WTC11 (cell line): ENCODE measurements at regions not wholly inside any gene's neighbourhood (a gene's known extent, or its start where the extent isn't known, plus 50 kb on each side); places are given as distances from the start of the nearest gene placed in this dataset.

ENCODE experiments used
- ATAC-seq: fragments of 200-7000 bp; cut with Tn5 transposase; 2 replicates; pipeline ENCODE4 v1.10.0; 2021; ENCODE audit warnings: mild to moderate bottlenecking, moderate library complexity
- CTCF ChIA-PET: fragments of 300-600 bp; sonication (Branson Sonifier 250); formaldehyde crosslinking; loops from one replicate; lab custom pipeline; 2021; ENCODE audit warnings: antibody characterized with exemption; lab: Charles Lee
- POLR2A ChIA-PET: fragments of 350-600 bp; sonication (Branson Sonifier 250); formaldehyde crosslinking; loops from one replicate; lab custom pipeline; 2021; ENCODE audit warnings: antibody characterized with exemption; lab: Charles Lee
- DNase-seq: peaks from one replicate; pipeline ENCODE4 v3.0.0; 2021; ENCODE audit warnings: low spot score
- H3K27ac Mint-ChIP-seq: 2 replicates; pipeline ENCODE4 v1.8.0; 2021; ENCODE audit warnings: mixed read lengths
- H3K27me3 Mint-ChIP-seq: 2 replicates; pipeline ENCODE4 v1.8.0; 2021; ENCODE audit warnings: low read depth, mild to moderate bottlenecking, moderate library complexity, mixed read lengths
- H3K36me3 Mint-ChIP-seq: 2 replicates; pipeline ENCODE4 v1.8.0; 2021; ENCODE audit warnings: mixed read lengths
- H3K4me1 Mint-ChIP-seq: 2 replicates; pipeline ENCODE4 v1.8.0; 2022; ENCODE audit warnings: mixed read lengths
- H3K4me3 Mint-ChIP-seq: 2 replicates; pipeline ENCODE4 v1.8.0; 2021; ENCODE audit warnings: mild to moderate bottlenecking, moderate library complexity, mixed read lengths
- H3K9me3 Mint-ChIP-seq: 2 replicates; pipeline ENCODE4 v1.8.0; 2021; ENCODE audit warnings: mixed read lengths
- ATF1 ChIP-seq: sonication (generic); formaldehyde crosslinking; IDR thresholded peaks from 2 replicates; pipeline ENCODE4 v1.8.1; 2023; ENCODE audit warnings: mild to moderate bottlenecking, moderate library complexity, missing genetic modification reagents
- E2F5 ChIP-seq: sonication (generic); formaldehyde crosslinking; IDR thresholded peaks from 2 replicates; pipeline ENCODE4 v1.8.1; 2022; ENCODE audit warnings: mild to moderate bottlenecking, moderate library complexity, missing genetic modification reagents
- ETV6 ChIP-seq: sonication (generic); formaldehyde crosslinking; IDR thresholded peaks from 2 replicates; pipeline ENCODE4 v1.8.1; 2022; ENCODE audit warnings: mild to moderate bottlenecking, missing genetic modification reagents
- FOXK1 ChIP-seq: sonication (generic); formaldehyde crosslinking; IDR thresholded peaks from 2 replicates; pipeline ENCODE4 v1.8.0; 2022; ENCODE audit warnings: mild to moderate bottlenecking, moderate library complexity, missing genetic modification reagents
- JAZF1 ChIP-seq: fragments of 250-450 bp; sonication (Bioruptor Pico); IDR thresholded peaks from 2 replicates; pipeline ENCODE4 v1.9.0; 2021; ENCODE audit warnings: moderate library complexity, mild to moderate bottlenecking, inconsistent platforms
- JUN ChIP-seq: sonication (generic); formaldehyde crosslinking; IDR thresholded peaks from 2 replicates; pipeline ENCODE4 v1.8.0; 2023; ENCODE audit warnings: mild to moderate bottlenecking, missing genetic modification reagents
- MAX ChIP-seq: sonication (generic); formaldehyde crosslinking; IDR thresholded peaks from 2 replicates; pipeline ENCODE4 v1.8.0; 2022; ENCODE audit warnings: mild to moderate bottlenecking, missing genetic modification reagents
- MYBL2 ChIP-seq: sonication (generic); formaldehyde crosslinking; IDR thresholded peaks from 2 replicates; pipeline ENCODE4 v1.8.1; 2023; ENCODE audit warnings: mild to moderate bottlenecking, moderate library complexity, missing genetic modification reagents
- NFATC4 ChIP-seq: fragments of 250-450 bp; sonication (Bioruptor Pico); IDR thresholded peaks from 2 replicates; pipeline ENCODE4 v1.9.0; 2021; ENCODE audit warnings: mild to moderate bottlenecking
- PREB ChIP-seq: sonication (generic); formaldehyde crosslinking; IDR thresholded peaks from 2 replicates; pipeline ENCODE4 v1.8.1; 2022; ENCODE audit warnings: mild to moderate bottlenecking, missing genetic modification reagents, moderate library complexity, borderline replicate concordance
- SMAD4 ChIP-seq: sonication (generic); formaldehyde crosslinking; IDR thresholded peaks from 2 replicates; pipeline ENCODE4 v1.8.0; 2022; ENCODE audit warnings: mild to moderate bottlenecking, missing genetic modification reagents
- TEAD1 ChIP-seq: sonication (generic); formaldehyde crosslinking; IDR thresholded peaks from 2 replicates; pipeline ENCODE4 v1.8.0; 2022; ENCODE audit warnings: mild to moderate bottlenecking, missing genetic modification reagents
- ZBTB21 ChIP-seq: sonication (generic); formaldehyde crosslinking; IDR thresholded peaks from 2 replicates; pipeline ENCODE4 v1.8.1; 2023; ENCODE audit warnings: mild to moderate bottlenecking, missing genetic modification reagents, borderline replicate concordance
- ZBTB43 ChIP-seq: sonication (generic); formaldehyde crosslinking; IDR thresholded peaks from 2 replicates; pipeline ENCODE4 v1.8.1; 2023; ENCODE audit warnings: mild to moderate bottlenecking, missing genetic modification reagents
- ZNF281 ChIP-seq: sonication (generic); formaldehyde crosslinking; IDR thresholded peaks from 2 replicates; pipeline ENCODE4 v1.8.0; 2023; ENCODE audit warnings: mild to moderate bottlenecking, missing genetic modification reagents
- ZNF423 ChIP-seq: fragments of 250-450 bp; sonication (Bioruptor Pico); IDR thresholded peaks from 2 replicates; pipeline ENCODE4 v2.1.2; 2022; ENCODE audit warnings: mild to moderate bottlenecking, moderate library complexity
- TF ChIP-seq, protein P1 (sequence below): sonication (generic); formaldehyde crosslinking; IDR thresholded peaks from 2 replicates; pipeline ENCODE4 v1.8.0; 2023; ENCODE audit warnings: missing genetic modification reagents, mild to moderate bottlenecking, borderline replicate concordance
- TF ChIP-seq, protein P2 (sequence below): fragments of 250-450 bp; sonication (Bioruptor Pico); IDR thresholded peaks from 2 replicates; pipeline ENCODE4 v2.1.2; 2022; ENCODE audit warnings: mild to moderate bottlenecking, moderate library complexity
- TF ChIP-seq, protein P3 (sequence below): sonication (generic); formaldehyde crosslinking; IDR thresholded peaks from 2 replicates; pipeline ENCODE4 v1.8.0; 2022; ENCODE audit warnings: mild to moderate bottlenecking, missing genetic modification reagents
- TF ChIP-seq, protein P4 (sequence below): fragments of 250-450 bp; sonication (Bioruptor Pico); IDR thresholded peaks from 2 replicates; pipeline ENCODE4 v1.9.0; 2021; ENCODE audit warnings: moderate library complexity, mild to moderate bottlenecking, inconsistent platforms, borderline replicate concordance

DNA sequence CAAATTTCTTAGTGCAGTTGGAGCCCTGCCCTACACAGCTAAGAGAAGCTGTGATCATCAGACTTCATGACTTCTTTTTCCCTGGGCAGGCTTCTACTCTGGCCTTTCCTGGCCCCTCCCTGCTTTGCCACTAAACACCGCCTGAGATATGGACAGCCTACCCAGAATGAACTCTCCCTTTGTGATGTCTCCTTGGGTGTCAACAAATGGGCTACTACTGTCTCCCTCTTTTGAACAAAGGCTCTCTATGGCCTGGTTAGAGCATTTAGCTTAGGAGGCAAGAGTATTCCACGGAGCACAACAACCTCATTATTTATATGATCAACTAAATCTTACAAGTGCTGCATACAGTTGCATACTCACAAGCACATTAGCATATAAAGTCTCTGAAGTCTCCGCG, 127.6 kb upstream of the HCCS start:
- ChIA-PET POLR2A (no interaction called here), CTCF (no interaction called here)
- H3K9me3 Mint-ChIP-seq = no peaks in the 10 kb centered on the region
- H3K4me1 Mint-ChIP-seq = 0 out of 2 replicates have a peak, but pooled peaks cover 2% of the 10 kb centered on the region
- H3K4me3 Mint-ChIP-seq = no peak overlapping the region
- TF ChIP-seq ATF1 (CRISPR knock-in tag) = no peak
- TF ChIP-seq, protein P1, sequence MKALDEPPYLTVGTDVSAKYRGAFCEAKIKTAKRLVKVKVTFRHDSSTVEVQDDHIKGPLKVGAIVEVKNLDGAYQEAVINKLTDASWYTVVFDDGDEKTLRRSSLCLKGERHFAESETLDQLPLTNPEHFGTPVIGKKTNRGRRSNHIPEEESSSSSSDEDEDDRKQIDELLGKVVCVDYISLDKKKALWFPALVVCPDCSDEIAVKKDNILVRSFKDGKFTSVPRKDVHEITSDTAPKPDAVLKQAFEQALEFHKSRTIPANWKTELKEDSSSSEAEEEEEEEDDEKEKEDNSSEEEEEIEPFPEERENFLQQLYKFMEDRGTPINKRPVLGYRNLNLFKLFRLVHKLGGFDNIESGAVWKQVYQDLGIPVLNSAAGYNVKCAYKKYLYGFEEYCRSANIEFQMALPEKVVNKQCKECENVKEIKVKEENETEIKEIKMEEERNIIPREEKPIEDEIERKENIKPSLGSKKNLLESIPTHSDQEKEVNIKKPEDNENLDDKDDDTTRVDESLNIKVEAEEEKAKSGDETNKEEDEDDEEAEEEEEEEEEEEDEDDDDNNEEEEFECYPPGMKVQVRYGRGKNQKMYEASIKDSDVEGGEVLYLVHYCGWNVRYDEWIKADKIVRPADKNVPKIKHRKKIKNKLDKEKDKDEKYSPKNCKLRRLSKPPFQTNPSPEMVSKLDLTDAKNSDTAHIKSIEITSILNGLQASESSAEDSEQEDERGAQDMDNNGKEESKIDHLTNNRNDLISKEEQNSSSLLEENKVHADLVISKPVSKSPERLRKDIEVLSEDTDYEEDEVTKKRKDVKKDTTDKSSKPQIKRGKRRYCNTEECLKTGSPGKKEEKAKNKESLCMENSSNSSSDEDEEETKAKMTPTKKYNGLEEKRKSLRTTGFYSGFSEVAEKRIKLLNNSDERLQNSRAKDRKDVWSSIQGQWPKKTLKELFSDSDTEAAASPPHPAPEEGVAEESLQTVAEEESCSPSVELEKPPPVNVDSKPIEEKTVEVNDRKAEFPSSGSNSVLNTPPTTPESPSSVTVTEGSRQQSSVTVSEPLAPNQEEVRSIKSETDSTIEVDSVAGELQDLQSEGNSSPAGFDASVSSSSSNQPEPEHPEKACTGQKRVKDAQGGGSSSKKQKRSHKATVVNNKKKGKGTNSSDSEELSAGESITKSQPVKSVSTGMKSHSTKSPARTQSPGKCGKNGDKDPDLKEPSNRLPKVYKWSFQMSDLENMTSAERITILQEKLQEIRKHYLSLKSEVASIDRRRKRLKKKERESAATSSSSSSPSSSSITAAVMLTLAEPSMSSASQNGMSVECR = no peak
- no peak for TF ChIP-seq ZBTB21 (CRISPR knock-in tag)
- no peak for TF ChIP-seq ETV6 (CRISPR knock-in tag)
- no peak for TF ChIP-seq FOXK1 (CRISPR knock-in tag)
- no peak for TF ChIP-seq ZNF281 (CRISPR knock-in tag)
- TF ChIP-seq ZNF423 (CRISPR knock-in tag) = no peak
- TF ChIP-seq, protein P2, sequence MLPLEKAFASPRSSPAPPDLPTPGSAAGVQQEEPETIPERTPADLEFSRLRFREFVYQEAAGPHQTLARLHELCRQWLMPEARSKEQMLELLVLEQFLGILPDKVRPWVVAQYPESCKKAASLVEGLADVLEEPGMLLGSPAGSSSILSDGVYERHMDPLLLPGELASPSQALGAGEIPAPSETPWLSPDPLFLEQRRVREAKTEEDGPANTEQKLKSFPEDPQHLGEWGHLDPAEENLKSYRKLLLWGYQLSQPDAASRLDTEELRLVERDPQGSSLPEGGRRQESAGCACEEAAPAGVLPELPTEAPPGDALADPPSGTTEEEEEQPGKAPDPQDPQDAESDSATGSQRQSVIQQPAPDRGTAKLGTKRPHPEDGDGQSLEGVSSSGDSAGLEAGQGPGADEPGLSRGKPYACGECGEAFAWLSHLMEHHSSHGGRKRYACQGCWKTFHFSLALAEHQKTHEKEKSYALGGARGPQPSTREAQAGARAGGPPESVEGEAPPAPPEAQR (CRISPR knock-in tag) = no peak
- no peak for TF ChIP-seq MYBL2 (CRISPR knock-in tag)
- no peak for TF ChIP-seq PREB
- no peaks in the 10 kb centered on the region for H3K27me3 Mint-ChIP-seq
- no peak for ATAC-seq
- H3K27ac Mint-ChIP-seq = no peak overlapping the region
- DNase-seq = no peak
- H3K36me3 Mint-ChIP-seq = no peaks in the 10 kb centered on the region

GRCh38 chrX:10984213-10984612, 126.9 kb upstream of the HCCS start:
- Mint-ChIP-seq H3K4me3 (no peak overlapping the region), H3K9me3 (no peaks in the 10 kb centered on the region), H3K36me3 (no peaks in the 10 kb centered on the region), H3K27me3 (no peaks in the 10 kb centered on the region), H3K4me1 (peaks cover 4% of the 10 kb centered on the region), H3K27ac (no peak overlapping the region)
- TF ChIP-seq JAZF1 = no peak
- TF ChIP-seq ZBTB21 (CRISPR knock-in tag) = no peak
- TF ChIP-seq JUN = no peak
- TF ChIP-seq, protein P3, sequence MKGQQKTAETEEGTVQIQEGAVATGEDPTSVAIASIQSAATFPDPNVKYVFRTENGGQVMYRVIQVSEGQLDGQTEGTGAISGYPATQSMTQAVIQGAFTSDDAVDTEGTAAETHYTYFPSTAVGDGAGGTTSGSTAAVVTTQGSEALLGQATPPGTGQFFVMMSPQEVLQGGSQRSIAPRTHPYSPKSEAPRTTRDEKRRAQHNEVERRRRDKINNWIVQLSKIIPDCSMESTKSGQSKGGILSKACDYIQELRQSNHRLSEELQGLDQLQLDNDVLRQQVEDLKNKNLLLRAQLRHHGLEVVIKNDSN (CRISPR knock-in tag) = no peak
- no peak for TF ChIP-seq TEAD1 (CRISPR knock-in tag)
- no peak for TF ChIP-seq ZBTB43 (CRISPR knock-in tag)
- no peak for TF ChIP-seq E2F5 (CRISPR knock-in tag)
- TF ChIP-seq SMAD4 (CRISPR knock-in tag) = no peak
- no peak for TF ChIP-seq NFATC4 (CRISPR knock-in tag)
- TF ChIP-seq MAX (CRISPR knock-in tag) = no peak
- TF ChIP-seq ETV6 (CRISPR knock-in tag) = no peak
- TF ChIP-seq, protein P4, sequence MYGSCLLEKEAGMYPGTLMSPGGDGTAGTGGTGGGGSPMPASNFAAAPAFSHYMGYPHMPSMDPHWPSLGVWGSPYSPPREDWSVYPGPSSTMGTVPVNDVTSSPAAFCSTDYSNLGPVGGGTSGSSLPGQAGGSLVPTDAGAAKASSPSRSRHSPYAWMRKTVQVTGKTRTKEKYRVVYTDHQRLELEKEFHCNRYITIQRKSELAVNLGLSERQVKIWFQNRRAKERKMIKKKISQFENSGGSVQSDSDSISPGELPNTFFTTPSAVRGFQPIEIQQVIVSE = no peak
- POLR2A ChIA-PET = no interaction called here
- no peak for ATAC-seq
- no peak for DNase-seq
- CTCF ChIA-PET = no interaction called here
